Prostate gland (tissue), 2 donors: ENCODE measurements at regions not wholly inside any gene's neighbourhood (a gene's known extent, or its start where the extent isn't known, plus 50 kb on each side); places are given as distances from the start of the nearest gene placed in this dataset.

ENCODE experiments used
- DNase-seq: peaks from one replicate; pipeline ENCODE4 v3.0.0-alpha.2; 2019; ENCODE audit warnings: low spot score
- H3K27ac ChIP-seq, 2 donors: fragments of 200-600 bp; sonication (generic); 2 replicates each; pipeline ENCODE4 v1.5.1; 2017 to 2019
- H3K27me3 ChIP-seq: fragments of 200-600 bp; sonication (generic); replicated peaks from 2 replicates; pipeline ENCODE4 v1.5.1; 2019; ENCODE audit not compliant: insufficient read depth
- H3K36me3 ChIP-seq, 2 donors: fragments of 200-600 bp; sonication (generic); 1 replicate in 1 of 2; 2 replicates in 1 of 2; pipeline versions ENCODE4 v1.5.1 to v1.8.1; 2017 to 2019
- H3K4me1 ChIP-seq: fragments of 200-600 bp; sonication (generic); replicated peaks from 2 replicates; pipeline ENCODE4 v1.5.1; 2019
- H3K4me3 ChIP-seq, 2 donors: fragments of 200-600 bp; sonication (generic); 2 replicates each; pipeline ENCODE4 v1.5.1; 2017 to 2019
- H3K9me3 ChIP-seq: fragments of 200-600 bp; sonication (generic); 2 replicates; pipeline ENCODE4 v1.5.1; 2017
- POLR2A ChIP-seq: fragments of 450-650 bp; IDR thresholded peaks from one replicate; pipeline ENCODE4 v1.6.1; 2016; ENCODE audit warnings: antibody characterized with exemption, mild to moderate bottlenecking
- POLR2AphosphoS5 ChIP-seq: sonication (generic); formaldehyde crosslinking; IDR thresholded peaks from one replicate; pipeline ENCODE4 v1.6.1; 2017; ENCODE audit warnings: antibody characterized with exemption
- WGBS: methylation state at CpG from one replicate; pipeline ENCODE4 v1.1.5; 2018; 5-methylcytosine and 5-hydroxymethylcytosine counted together
- intact Hi-C: fragments of 100-400 bp; cut with DNase I; formaldehyde crosslinking; loops from one replicate; pipeline ENCODE4 v1.14.2; 2022
- TF ChIP-seq, protein P1 (sequence below), 4 experiments: fragments of 200-600 bp in 2 of 4; fragments of 450-650 bp in 2 of 4; sonication (generic) in 2 of 4; IDR thresholded peaks; 1 replicate in 3 of 4; 2 replicates in 1 of 4; pipeline ENCODE4 v1.5.1; 2016 to 2019; ENCODE audit warnings: antibody characterized with exemption in 4 of 4, mild to moderate bottlenecking in 2 of 4, moderate library complexity in 2 of 4

DNA sequence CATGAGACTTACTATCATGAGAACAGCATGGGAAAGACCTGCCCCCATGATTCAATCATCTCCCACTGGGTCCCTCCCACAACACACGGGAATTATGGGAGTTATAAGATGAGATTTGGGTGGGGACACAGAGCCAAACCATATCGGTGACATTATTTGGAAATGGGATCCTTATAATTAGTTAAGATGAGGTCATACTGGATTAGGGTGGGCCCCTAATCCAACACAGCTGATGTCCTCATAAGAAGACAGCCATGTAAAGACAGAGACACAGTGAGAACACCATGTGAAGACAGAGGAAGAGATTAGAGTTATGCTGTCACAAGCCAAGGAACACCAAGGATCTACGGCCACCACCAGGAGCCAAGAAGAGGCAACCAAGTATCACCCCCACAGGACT lies 161.7 kb downstream of the SPTSSA start:
- Histone ChIP-seq H3K36me3 (no peaks in the 10 kb centered on the region), H3K4me3 (no peak overlapping the region), H3K4me1 (no peaks in the 10 kb centered on the region), H3K9me3 (no peaks in the 10 kb centered on the region), H3K27me3 (no peaks in the 10 kb centered on the region), H3K27ac (no peak overlapping the region)
- intact Hi-C loops = no loop called here
- DNase-seq = no peak
- TF ChIP-seq, protein P1, sequence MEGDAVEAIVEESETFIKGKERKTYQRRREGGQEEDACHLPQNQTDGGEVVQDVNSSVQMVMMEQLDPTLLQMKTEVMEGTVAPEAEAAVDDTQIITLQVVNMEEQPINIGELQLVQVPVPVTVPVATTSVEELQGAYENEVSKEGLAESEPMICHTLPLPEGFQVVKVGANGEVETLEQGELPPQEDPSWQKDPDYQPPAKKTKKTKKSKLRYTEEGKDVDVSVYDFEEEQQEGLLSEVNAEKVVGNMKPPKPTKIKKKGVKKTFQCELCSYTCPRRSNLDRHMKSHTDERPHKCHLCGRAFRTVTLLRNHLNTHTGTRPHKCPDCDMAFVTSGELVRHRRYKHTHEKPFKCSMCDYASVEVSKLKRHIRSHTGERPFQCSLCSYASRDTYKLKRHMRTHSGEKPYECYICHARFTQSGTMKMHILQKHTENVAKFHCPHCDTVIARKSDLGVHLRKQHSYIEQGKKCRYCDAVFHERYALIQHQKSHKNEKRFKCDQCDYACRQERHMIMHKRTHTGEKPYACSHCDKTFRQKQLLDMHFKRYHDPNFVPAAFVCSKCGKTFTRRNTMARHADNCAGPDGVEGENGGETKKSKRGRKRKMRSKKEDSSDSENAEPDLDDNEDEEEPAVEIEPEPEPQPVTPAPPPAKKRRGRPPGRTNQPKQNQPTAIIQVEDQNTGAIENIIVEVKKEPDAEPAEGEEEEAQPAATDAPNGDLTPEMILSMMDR (IDR thresholded peaks at IDR 0.05) = no peak
- TF ChIP-seq POLR2AphosphoS5 (no peak), POLR2A (no peak)
- 44% methylated on average over 3 of the region's 3 CpGs for WGBS

- no peaks in the 10 kb centered on the region for H3K27me3 ChIP-seq
- WGBS = 67% methylated on average over 3 of the region's 3 CpGs
- no peaks in the 10 kb centered on the region for H3K36me3 ChIP-seq
- TF ChIP-seq POLR2AphosphoS5 (no peak), POLR2A (no peak)
- TF ChIP-seq, protein P1 (IDR thresholded peaks at IDR 0.05) = no peak
- H3K9me3 ChIP-seq = no peaks in the 10 kb centered on the region
- no peak for DNase-seq
- no peak overlapping the region for H3K4me3 ChIP-seq
- no peak overlapping the region for H3K27ac ChIP-seq
- H3K4me1 ChIP-seq = no peaks in the 10 kb centered on the region
- intact Hi-C loops = no loop called here
Measured at GRCh38 chr14:34299360-34299759, 162.7 kb downstream of the SPTSSA start.

- intact Hi-C loops = no loop called here
- Histone ChIP-seq H3K36me3 (no peaks in the 10 kb centered on the region), H3K4me1 (no peaks in the 10 kb centered on the region), H3K4me3 (no peak overlapping the region), H3K27ac (no peak overlapping the region), H3K27me3 (no peaks in the 10 kb centered on the region), H3K9me3 (no peaks in the 10 kb centered on the region)
- no peak for TF ChIP-seq POLR2AphosphoS5
- TF ChIP-seq, protein P1 (IDR thresholded peaks at IDR 0.05) = no peak
- no peak for TF ChIP-seq POLR2A
- 49% methylated on average over 6 of the region's 6 CpGs for WGBS
- no peak for DNase-seq
Measured at GRCh38 chr14:34297786-34298520, 164.1 kb downstream of the SPTSSA start.

DNA sequence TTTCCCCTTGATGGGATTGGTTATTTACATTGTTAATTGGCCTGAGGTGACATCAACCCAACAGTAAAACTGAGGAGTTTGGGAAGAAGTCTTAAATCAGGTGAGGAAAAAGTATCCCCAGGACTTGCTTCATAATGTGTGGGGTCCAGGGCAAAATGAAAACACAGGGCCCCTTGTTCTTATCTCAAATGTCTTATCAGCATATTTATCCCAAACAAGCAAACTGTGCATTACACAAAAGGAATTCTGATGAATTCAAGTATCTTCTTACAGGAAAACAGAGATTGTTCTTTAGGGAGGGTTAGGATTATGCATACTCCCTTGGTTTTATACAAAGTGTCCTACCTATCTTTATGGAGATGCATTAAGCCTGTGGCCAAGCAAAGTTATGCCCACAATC lies 178.4 kb downstream of the SPTSSA start:
- Histone ChIP-seq H3K4me3 (no peak overlapping the region), H3K9me3 (no peaks in the 10 kb centered on the region), H3K27ac (no peak overlapping the region), H3K36me3 (no peaks in the 10 kb centered on the region), H3K27me3 (no peaks in the 10 kb centered on the region), H3K4me1 (no peaks in the 10 kb centered on the region)
- TF ChIP-seq POLR2A = no peak
- TF ChIP-seq, protein P1 (IDR thresholded peaks at IDR 0.05) = no peak
- no peak for DNase-seq
- intact Hi-C loops = no loop called here

GRCh38 chr14:34277191-34277590 lies 184.8 kb downstream of the SPTSSA start:
- Histone ChIP-seq H3K4me3 (no peak overlapping the region), H3K27me3 (no peaks in the 10 kb centered on the region), H3K36me3 (no peaks in the 10 kb centered on the region), H3K9me3 (no peaks in the 10 kb centered on the region), H3K4me1 (no peaks in the 10 kb centered on the region), H3K27ac (no peak overlapping the region)
- no peak for TF ChIP-seq POLR2AphosphoS5
- TF ChIP-seq, protein P1 (IDR thresholded peaks at IDR 0.05) = no peak
- TF ChIP-seq POLR2A = no peak
- DNase-seq = no peak
- intact Hi-C loops = no loop called here
